ENCODE measurements at regions not wholly inside any gene's neighbourhood (a gene's known extent, or its start where the extent isn't known, plus 50 kb on each side); places are given as distances from the start of the nearest gene placed in this dataset.

DNA sequence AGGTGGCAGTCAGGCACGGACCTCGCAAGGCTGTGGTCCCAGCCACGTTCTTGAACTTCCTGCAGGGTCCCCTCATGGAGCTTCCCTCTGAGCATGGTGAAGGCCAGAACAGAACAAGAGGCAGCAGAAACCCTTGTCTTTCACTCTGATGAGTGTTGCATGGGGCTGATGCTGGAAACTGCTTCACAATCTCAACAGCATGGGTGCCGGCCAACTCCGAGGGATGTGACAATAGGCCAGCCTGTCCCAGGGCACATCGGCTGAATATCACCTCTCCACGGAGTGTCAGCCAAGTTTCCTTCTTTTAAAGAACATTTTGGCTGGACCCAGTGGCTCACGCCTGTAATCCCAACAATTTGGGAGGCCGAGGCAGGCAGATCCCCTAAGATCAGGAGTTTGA is 173.9 kb downstream of the FOXO1 start:
- no peak for DNase-seq

DNA sequence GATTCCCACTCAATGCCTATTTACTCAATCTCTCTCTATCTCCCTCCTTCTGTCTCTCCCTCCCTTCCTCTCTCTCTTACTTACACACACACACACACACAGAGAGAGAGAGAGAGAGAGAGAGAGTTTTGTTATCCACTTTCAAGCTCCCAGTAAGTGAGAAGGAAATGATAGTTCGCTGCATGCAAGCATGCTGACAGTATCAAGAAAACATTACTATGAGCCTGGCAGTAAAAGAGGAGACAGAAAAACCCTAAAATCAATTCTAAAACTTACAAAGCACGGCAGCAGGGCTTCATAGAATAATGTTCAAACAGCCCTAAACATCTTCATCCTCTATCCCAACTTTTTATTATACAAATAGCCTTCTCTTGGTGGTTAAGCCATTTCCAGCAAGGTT is 171.9 kb downstream of the FOXO1 start:
- no peak for DNase-seq

DNA sequence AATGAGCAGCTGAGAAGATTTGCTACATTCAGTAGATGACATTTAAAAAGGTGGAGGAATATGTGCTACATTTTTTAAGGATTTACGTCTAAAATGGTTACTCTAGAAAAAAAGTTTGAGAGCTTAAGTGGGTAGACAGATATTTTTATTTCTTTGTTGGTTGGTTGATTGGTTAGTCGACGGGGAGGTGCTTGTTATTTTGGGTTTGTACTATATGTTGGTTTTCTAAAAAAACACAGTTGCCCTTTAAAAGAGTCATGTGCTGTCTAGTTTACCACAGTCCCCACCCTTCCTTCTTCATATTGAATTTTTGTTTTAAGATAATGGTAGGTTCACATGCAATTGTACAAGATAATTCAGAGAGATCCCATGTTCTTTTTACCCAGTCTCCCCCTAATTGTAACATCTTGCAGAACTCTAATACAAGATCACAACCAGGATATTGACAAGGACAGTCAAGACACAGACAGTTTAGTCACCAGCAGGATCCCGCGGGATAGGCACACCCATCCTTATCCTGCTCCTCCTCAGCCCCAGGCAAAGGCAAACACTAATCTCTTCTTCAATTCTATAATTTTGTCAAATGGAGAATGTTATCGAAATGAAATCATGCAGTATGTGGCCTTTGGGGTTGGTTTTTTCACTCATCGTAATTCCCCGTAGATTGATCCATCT is 171.4 kb downstream of the FOXO1 start:
- DNase-seq = no peak

DNA sequence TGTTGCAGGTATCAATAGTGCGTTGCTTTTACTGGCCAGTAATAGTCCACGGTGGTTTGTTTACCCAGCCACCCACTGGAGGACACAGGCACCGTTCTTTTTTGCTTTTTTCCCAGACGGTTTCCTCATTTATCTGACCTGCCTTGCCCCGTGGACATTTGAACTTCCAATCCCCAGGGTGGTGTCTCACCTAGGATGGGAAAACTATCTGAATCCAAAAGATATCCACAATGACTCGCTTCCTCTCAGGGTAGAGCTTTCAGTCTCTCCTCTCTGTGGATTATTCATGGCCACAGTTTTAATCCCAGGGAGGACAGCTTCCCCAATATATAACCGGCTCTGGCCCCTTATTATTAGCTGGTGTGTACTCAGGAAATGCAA is 170.8 kb downstream of the FOXO1 start:
- DNase-seq = no peak

DNA sequence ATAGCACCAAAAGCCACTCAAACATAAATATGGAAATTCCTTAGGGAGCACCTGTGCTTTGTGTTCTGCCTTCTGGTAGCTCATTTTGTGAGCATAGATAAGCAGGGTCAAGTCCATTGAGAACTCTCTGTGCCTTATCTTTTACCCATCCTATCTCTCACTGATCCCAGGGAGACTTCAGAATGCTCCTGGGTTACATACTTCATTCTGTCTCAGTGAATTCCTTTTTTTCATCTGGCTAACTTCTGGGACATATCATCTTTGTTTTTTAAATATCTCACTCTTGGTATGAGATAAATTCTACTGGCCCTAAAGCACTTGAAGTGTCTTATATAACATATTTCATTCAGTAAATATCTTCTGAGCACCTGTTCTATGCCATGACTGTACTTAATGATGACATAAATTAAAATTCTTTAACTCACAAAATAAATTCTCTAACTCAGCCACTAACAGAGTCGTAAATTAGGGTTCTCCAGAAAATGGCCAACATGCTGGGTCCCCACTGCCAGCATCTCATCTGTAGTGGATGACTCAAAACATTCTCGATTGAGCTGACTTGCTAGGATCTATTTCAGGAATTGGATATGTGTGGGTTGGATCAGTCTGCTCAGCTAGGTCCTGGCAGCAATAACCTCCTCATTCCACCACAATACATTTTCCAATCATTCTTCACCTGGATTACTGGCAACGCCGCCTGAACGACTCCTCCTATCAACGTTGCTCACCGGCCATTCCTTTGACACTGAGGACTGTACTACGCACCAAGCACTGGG is 170.2 kb downstream of the FOXO1 start:
- no peak for DNase-seq

DNA sequence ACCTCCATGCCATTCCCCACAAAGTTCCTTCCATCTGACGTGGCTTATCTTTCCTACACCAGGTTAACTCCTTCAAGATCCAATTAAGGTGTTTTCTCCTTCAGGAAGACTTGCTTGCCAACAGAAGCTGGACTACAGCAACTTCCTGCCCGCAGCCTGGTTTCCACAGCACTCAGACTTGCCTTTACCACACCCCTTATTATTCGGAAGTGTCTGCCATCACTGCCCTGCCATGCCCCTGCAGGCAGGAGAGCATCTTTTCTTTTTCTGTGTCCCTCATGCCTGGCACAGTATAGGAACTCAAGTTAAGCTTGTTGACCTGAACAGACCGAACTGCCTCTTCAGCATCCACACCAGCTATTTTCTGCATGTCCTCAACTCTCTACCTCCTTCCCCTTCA is 168.0 kb downstream of the FOXO1 start:
- DNase-seq = no peak

DNA sequence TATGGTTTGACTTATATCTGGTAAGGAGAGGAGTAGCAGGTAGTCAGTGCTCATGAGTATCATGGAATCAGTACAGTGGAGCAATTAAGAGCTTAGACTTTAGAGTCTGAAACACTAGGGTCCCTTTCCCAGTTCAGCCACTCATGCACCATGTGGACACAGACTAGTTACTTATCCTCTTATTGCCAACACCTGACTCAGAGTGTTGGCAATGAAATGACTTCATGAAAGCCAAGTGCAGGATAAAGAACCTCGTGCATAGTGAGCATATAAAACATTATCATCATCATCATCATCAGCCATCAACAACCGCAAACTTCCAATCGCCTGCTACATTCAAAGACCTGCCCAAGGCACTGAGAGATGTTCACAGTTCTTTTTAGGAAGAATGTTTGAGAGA is 164.2 kb downstream of the FOXO1 start:
- DNase-seq = no peak

DNA sequence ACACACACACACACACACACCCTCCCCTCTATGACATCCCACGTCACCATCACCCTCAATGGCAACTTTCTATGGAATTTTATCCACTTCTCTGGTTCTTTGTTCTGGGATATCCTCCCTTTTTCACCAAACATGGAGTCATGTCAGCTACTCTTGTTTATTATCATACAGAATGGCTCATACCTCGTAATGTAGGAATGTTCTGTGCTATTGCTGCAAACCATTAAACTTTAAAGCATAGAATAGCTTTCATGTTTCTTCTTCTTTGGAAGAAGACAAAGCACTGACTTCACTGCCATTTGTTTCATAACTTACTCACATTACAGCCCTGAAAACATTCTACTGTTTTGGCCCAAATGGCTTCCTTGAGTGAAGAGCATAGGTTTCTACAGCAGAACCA is 163.4 kb downstream of the FOXO1 start:
- DNase-seq = no peak

DNA sequence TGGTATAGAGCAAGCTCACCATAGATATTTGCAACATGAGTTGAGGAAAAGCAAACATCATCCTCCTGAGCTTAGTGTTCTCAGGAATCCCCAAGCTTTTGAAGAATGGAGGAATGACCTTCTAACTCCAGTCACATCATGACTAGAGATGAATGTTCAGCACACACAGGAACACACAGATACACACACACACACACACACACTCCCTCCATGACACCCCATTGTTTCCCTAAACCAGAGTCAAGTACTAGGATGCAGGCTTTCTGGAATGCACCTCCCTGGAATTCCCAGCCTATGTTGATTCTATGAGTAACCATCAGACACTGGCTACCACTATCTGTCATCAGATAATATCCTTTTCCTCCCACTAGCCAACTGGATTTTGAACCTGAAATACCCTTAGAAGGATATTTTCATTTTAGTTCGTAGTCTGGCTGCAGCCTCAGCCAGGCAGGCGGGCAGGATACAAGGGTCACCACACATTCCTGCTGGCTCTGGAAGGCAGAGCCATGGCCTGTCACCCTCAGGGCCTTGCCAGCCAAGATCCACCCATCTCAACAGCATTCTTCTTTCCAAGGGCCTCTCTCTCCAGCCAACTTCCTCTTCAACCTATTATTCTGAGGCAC is 162.4 kb downstream of the FOXO1 start:
- no peak for DNase-seq

DNA sequence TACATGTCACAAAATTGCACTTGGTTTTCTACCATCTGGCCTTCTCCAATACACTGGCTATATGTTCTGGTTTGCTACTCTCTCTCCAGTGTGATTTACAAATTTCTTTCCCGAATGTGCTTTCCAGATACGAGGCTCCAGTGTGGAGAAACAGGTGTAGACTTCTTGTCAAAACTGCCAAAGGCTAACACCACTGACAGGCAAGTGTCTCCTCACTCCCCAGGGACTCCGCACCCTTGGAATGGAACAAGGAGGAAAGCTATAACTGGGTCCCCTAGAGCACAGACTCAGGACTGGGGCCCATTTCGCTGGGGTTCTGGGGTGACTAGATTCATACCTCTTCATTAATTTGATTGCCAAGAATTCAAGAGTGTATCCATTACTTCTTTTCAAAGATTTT is 161.8 kb downstream of the FOXO1 start:
- no peak for DNase-seq

DNA sequence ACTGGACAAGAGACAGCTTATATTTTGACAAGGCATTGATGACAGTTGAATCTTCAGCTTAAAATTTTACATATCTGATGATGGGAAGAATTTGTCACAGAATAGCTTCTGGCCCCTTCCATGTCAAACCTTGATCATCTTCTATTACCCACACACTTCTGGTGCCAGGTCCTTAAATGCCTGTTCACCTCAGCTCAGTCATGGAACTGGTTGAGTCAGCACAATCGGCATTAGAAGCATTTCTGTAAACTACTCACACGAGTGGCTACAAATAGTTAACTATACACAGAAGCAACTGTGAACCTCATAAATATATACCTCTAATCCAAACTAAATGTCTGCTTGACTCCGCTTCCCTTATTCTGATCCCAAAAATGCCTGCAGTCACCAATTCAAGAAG is 161.2 kb downstream of the FOXO1 start:
- no peak for DNase-seq

Measured in SHP77 treated with DMSO at 0.1 percent for 48 hours (cell line).